K562 (cell line): ENCODE measurements at regions not wholly inside any gene's neighbourhood (a gene's known extent, or its start where the extent isn't known, plus 50 kb on each side); places are given as distances from the start of the nearest gene placed in this dataset.

ENCODE experiments used
- ARID2 ChIP-seq: fragments of 450-650 bp; IDR thresholded peaks from 2 replicates; pipeline ENCODE4 v1.6.1; 2017; ENCODE audit warnings: antibody characterized with exemption, mild to moderate bottlenecking
- BACH1 ChIP-seq: fragments of 200-800 bp; sonication (Bioruptor generic); IDR thresholded peaks from 2 replicates; pipeline ENCODE4 v1.6.1; 2016; ENCODE audit warnings: missing genetic modification characterization, missing compliant biosample characterization
- DMBX1 ChIP-seq: fragments of 250-450 bp; sonication (Bioruptor Pico); IDR thresholded peaks from 2 replicates; pipeline ENCODE4 v1.8.0; 2022; ENCODE audit warnings: inconsistent platforms, mild to moderate bottlenecking, moderate library complexity, borderline replicate concordance
- ESRRA ChIP-seq: fragments of 450-650 bp; IDR thresholded peaks from 2 replicates; pipeline ENCODE4 v1.6.1; 2014; ENCODE audit warnings: low read depth, mild to moderate bottlenecking, moderate library complexity, borderline replicate concordance
- HLTF ChIP-seq: fragments of 450-650 bp; IDR thresholded peaks from 2 replicates; pipeline ENCODE4 v1.6.1; 2016
- HNRNPK ChIP-seq: fragments of 200-400 bp; formaldehyde crosslinking; IDR thresholded peaks from one replicate; pipeline ENCODE4 v1.6.1; 2018; ENCODE audit warnings: mild to moderate bottlenecking, low read depth, low read length; ENCODE audit not compliant: poor library complexity, severe bottlenecking
- JUN ChIP-seq, 2 experiments: sonication (generic) in 1 of 2; formaldehyde crosslinking in 1 of 2; IDR thresholded peaks; 2 replicates each; pipeline versions ENCODE4 v1.6.1 to v1.8.0; 2012 to 2022; ENCODE audit warnings: borderline replicate concordance in 2 of 2, mild to moderate bottlenecking in 2 of 2, improper control_type of control experiment in 1 of 2, low read depth in 1 of 2, low read length in 1 of 2, missing genetic modification reagents in 1 of 2
- NELFE ChIP-seq: IDR thresholded peaks from 2 replicates; pipeline ENCODE4 v1.6.1; 2011; ENCODE audit warnings: mild to moderate bottlenecking; ENCODE audit not compliant: insufficient read depth, insufficient read length
- NFYB ChIP-seq: IDR thresholded peaks from 2 replicates; pipeline ENCODE4 v1.6.1; 2011; ENCODE audit warnings: mild to moderate bottlenecking, moderate library complexity; ENCODE audit not compliant: insufficient read length; ENCODE audit errors: extremely low read depth
- RBM15 ChIP-seq: fragments of 200-400 bp; formaldehyde crosslinking; IDR thresholded peaks from 2 replicates; pipeline ENCODE4 v1.6.1; 2018; ENCODE audit warnings: mild to moderate bottlenecking, low read length, moderate library complexity; ENCODE audit not compliant: insufficient read depth
- SAP30 ChIP-seq: fragments of 200-600 bp; sonication (generic); IDR thresholded peaks from 2 replicates; pipeline ENCODE4 v1.6.1; 2012; ENCODE audit warnings: borderline replicate concordance, low read depth, mild to moderate bottlenecking, moderate library complexity, low read length, control low read depth, inconsistent platforms; ENCODE audit not compliant: insufficient read depth, poor library complexity, severe bottlenecking
- ZNF408 ChIP-seq: fragments of 250-450 bp; sonication (Bioruptor Pico); IDR thresholded peaks from 2 replicates; pipeline ENCODE4 v1.4.0; 2020; ENCODE audit warnings: low read depth, mild to moderate bottlenecking, moderate library complexity
- ZNF717 ChIP-seq: fragments of 250-450 bp; sonication (Bioruptor Pico); IDR thresholded peaks from 2 replicates; pipeline ENCODE4 v1.5.0; 2021
- TF ChIP-seq, protein P1 (sequence below), 3 experiments: fragments of 200-800 bp in 1 of 3; sonication (Bioruptor generic) in 1 of 3; sonication (generic) in 1 of 3; formaldehyde crosslinking in 1 of 3; IDR thresholded peaks; 2 replicates each; pipeline versions ENCODE4 v1.6.1 to v1.8.0; 2016 to 2022; ENCODE audit warnings: mild to moderate bottlenecking in 2 of 3, missing compliant biosample characterization in 2 of 3, missing genetic modification characterization in 2 of 3, missing genetic modification reagents in 1 of 3
- TF ChIP-seq, protein P2 (sequence below): fragments of 250-450 bp; sonication (Bioruptor Pico); IDR thresholded peaks from 2 replicates; pipeline ENCODE4 v1.8.0; 2022; ENCODE audit warnings: inconsistent platforms
- TF ChIP-seq, protein P3 (sequence below): IDR thresholded peaks from 3 replicates; pipeline ENCODE4 v1.6.1; 2011; ENCODE audit warnings: borderline replicate concordance, mild to moderate bottlenecking; ENCODE audit not compliant: insufficient read length, insufficient read depth
- TF ChIP-seq, protein P4 (sequence below): fragments of 150-350 bp; IDR thresholded peaks from 2 replicates; pipeline ENCODE4 v1.6.1; 2014; ENCODE audit warnings: low read depth, mild to moderate bottlenecking, low read length, borderline replicate concordance
- TF ChIP-seq, protein P5 (sequence below): sonication (generic); formaldehyde crosslinking; IDR thresholded peaks from 2 replicates; pipeline ENCODE4 v1.8.0; 2023; ENCODE audit warnings: mild to moderate bottlenecking, missing genetic modification reagents

DNA sequence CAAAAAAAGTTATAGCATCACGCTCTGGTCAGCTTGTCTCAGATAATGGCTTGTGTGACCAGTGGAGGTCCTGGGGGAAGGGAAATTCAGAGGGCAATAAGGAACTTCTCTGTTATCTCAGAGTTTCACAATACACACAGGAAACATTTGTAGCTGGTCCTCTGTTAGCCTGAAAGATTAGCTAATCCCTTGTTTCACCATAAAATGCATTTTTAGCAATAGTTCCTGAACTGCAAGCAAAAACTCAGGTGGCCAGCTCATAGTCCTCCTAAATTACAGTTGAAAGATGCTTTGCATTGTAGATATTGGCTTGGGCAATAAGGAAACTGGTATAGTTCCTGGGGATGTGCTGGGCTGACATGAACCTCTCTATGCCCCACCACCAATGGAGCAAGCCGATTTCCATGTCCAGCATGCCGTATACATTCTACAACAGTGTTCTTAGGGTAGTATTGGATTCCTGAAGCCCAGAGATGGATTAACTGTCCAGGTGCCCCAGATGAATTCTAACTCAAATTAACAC lies 141.5 kb upstream of the TBL1XR1 start (continued):
- TF ChIP-seq RBM15 (no peak), ZNF408 (CRISPR knock-in tag) (no peak), ESRRA (no peak), HNRNPK (no peak), SAP30 (no peak), NFYB (no peak), JUN (IDR thresholded peaks at IDR 0.05; ENCODE audit: borderline replicate concordance, low read depth, low read length) (no peak), JUN (CRISPR knock-in tag; IDR thresholded peaks at IDR 0.05; ENCODE audit: borderline replicate concordance) (no peak), BACH1 (tag) (0 out of 2 replicates have a peak, but pooled peaks have one; percentile 57), NELFE (no peak), ZNF717 (CRISPR knock-in tag) (no peak), ARID2 (no peak), HLTF (no peak), DMBX1 (CRISPR knock-in tag) (no peak)
- TF ChIP-seq, protein P1, sequence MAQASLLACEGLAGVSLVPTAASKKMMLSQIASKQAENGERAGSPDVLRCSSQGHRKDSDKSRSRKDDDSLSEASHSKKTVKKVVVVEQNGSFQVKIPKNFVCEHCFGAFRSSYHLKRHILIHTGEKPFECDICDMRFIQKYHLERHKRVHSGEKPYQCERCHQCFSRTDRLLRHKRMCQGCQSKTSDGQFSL (CRISPR knock-in tag; IDR thresholded peaks at IDR 0.05), result no peak
- TF ChIP-seq, protein P1 (tag; IDR thresholded peaks at IDR 0.05), result no peak
- TF ChIP-seq, protein P2, sequence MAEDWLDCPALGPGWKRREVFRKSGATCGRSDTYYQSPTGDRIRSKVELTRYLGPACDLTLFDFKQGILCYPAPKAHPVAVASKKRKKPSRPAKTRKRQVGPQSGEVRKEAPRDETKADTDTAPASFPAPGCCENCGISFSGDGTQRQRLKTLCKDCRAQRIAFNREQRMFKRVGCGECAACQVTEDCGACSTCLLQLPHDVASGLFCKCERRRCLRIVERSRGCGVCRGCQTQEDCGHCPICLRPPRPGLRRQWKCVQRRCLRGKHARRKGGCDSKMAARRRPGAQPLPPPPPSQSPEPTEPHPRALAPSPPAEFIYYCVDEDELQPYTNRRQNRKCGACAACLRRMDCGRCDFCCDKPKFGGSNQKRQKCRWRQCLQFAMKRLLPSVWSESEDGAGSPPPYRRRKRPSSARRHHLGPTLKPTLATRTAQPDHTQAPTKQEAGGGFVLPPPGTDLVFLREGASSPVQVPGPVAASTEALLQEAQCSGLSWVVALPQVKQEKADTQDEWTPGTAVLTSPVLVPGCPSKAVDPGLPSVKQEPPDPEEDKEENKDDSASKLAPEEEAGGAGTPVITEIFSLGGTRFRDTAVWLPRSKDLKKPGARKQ, result no peak
- TF ChIP-seq, protein P3, sequence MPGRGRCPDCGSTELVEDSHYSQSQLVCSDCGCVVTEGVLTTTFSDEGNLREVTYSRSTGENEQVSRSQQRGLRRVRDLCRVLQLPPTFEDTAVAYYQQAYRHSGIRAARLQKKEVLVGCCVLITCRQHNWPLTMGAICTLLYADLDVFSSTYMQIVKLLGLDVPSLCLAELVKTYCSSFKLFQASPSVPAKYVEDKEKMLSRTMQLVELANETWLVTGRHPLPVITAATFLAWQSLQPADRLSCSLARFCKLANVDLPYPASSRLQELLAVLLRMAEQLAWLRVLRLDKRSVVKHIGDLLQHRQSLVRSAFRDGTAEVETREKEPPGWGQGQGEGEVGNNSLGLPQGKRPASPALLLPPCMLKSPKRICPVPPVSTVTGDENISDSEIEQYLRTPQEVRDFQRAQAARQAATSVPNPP, result no peak
- TF ChIP-seq, protein P4, sequence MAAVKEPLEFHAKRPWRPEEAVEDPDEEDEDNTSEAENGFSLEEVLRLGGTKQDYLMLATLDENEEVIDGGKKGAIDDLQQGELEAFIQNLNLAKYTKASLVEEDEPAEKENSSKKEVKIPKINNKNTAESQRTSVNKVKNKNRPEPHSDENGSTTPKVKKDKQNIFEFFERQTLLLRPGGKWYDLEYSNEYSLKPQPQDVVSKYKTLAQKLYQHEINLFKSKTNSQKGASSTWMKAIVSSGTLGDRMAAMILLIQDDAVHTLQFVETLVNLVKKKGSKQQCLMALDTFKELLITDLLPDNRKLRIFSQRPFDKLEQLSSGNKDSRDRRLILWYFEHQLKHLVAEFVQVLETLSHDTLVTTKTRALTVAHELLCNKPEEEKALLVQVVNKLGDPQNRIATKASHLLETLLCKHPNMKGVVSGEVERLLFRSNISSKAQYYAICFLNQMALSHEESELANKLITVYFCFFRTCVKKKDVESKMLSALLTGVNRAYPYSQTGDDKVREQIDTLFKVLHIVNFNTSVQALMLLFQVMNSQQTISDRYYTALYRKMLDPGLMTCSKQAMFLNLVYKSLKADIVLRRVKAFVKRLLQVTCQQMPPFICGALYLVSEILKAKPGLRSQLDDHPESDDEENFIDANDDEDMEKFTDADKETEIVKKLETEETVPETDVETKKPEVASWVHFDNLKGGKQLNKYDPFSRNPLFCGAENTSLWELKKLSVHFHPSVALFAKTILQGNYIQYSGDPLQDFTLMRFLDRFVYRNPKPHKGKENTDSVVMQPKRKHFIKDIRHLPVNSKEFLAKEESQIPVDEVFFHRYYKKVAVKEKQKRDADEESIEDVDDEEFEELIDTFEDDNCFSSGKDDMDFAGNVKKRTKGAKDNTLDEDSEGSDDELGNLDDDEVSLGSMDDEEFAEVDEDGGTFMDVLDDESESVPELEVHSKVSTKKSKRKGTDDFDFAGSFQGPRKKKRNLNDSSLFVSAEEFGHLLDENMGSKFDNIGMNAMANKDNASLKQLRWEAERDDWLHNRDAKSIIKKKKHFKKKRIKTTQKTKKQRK, result no peak
- TF ChIP-seq, protein P5, sequence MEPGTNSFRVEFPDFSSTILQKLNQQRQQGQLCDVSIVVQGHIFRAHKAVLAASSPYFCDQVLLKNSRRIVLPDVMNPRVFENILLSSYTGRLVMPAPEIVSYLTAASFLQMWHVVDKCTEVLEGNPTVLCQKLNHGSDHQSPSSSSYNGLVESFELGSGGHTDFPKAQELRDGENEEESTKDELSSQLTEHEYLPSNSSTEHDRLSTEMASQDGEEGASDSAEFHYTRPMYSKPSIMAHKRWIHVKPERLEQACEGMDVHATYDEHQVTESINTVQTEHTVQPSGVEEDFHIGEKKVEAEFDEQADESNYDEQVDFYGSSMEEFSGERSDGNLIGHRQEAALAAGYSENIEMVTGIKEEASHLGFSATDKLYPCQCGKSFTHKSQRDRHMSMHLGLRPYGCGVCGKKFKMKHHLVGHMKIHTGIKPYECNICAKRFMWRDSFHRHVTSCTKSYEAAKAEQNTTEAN (CRISPR knock-in tag), result no peak
